ENCODE measurements at regions not wholly inside any gene's neighbourhood (a gene's known extent, or its start where the extent isn't known, plus 50 kb on each side); places are given as distances from the start of the nearest gene placed in this dataset.

GRCh38 chrX:129176710-129177109 is 346.6 kb downstream of the SMARCA1 start:
- no peak for TF ChIP-seq CTCF (IDR thresholded peaks at IDR 0.05)
- TF ChIP-seq EZH2 (IDR thresholded peaks at IDR 0.05; ENCODE audit: borderline replicate concordance, insufficient read depth, low read depth, low read length, poor library complexity, severe bottlenecking) = no peak
